GM23338 (cell line): ENCODE measurements at regions not wholly inside any gene's neighbourhood (a gene's known extent, or its start where the extent isn't known, plus 50 kb on each side); places are given as distances from the start of the nearest gene placed in this dataset.

Experiments
- ATAC-seq: fragments of 200-7000 bp; cut with Tn5 transposase; 3 replicates; pipeline ENCODE4 v1.9.1; 2020
- DNase-seq: peaks from one replicate; pipeline ENCODE4 v3.0.0-alpha.2; 2015; ENCODE audit warnings: low spot score
- H2AFZ ChIP-seq: fragments of 200-600 bp; sonication (generic); 2 replicates; pipeline ENCODE4 v1.8.0; 2016; ENCODE audit warnings: antibody characterized with exemption, mild to moderate bottlenecking, moderate library complexity
- H3F3A ChIP-seq: fragments of 200-600 bp; sonication (generic); replicated peaks from 2 replicates; pipeline ENCODE4 v1.8.0; 2017; ENCODE audit warnings: antibody characterized with exemption, mixed run types, low read depth
- H3K27ac ChIP-seq: fragments of 200-600 bp; sonication (generic); 2 replicates; pipeline ENCODE4 v1.6.1; 2016; ENCODE audit warnings: low read depth
- H3K27me3 ChIP-seq: fragments of 200-600 bp; sonication (generic); 2 replicates; pipeline ENCODE4 v1.8.0; 2016; ENCODE audit warnings: mild to moderate bottlenecking, mixed run types, moderate library complexity; ENCODE audit not compliant: insufficient read depth
- H3K36me3 ChIP-seq: fragments of 200-600 bp; sonication (generic); 2 replicates; pipeline ENCODE4 v1.8.0; 2016; ENCODE audit warnings: mild to moderate bottlenecking; ENCODE audit not compliant: insufficient read depth
- H3K4me1 ChIP-seq: fragments of 200-600 bp; sonication (generic); 2 replicates; pipeline ENCODE4 v1.8.0; 2016; ENCODE audit warnings: mild to moderate bottlenecking, moderate library complexity; ENCODE audit not compliant: insufficient read depth
- H3K4me2 ChIP-seq: fragments of 200-600 bp; sonication (generic); 2 replicates; pipeline ENCODE4 v1.7.1; 2017; ENCODE audit warnings: mixed run types
- H3K4me3 ChIP-seq: fragments of 200-600 bp; sonication (generic); 2 replicates; pipeline ENCODE4 v1.6.1; 2016; ENCODE audit warnings: mixed run types
- H3K79me2 ChIP-seq: fragments of 200-600 bp; sonication (generic); replicated peaks from 2 replicates; pipeline ENCODE4 v1.8.0; 2017; ENCODE audit warnings: mild to moderate bottlenecking; ENCODE audit not compliant: insufficient read depth
- H3K9me2 ChIP-seq: fragments of 200-600 bp; sonication (generic); 2 replicates; pipeline ENCODE4 v1.8.0; 2017; ENCODE audit not compliant: insufficient read depth
- H4K20me1 ChIP-seq: fragments of 200-600 bp; sonication (generic); replicated peaks from 2 replicates; pipeline ENCODE4 v1.8.0; 2017; ENCODE audit warnings: mild to moderate bottlenecking; ENCODE audit not compliant: insufficient read depth
- H3K27ac Mint-ChIP-seq: 2 replicates; pipeline ENCODE4 v1.8.0; 2020; ENCODE audit warnings: inconsistent platforms, mild to moderate bottlenecking, moderate library complexity, mixed read lengths
- H3K27me3 Mint-ChIP-seq: 3 replicates; pipeline ENCODE4 v1.8.0; 2022; ENCODE audit warnings: low read depth, mild to moderate bottlenecking, moderate library complexity, mixed read lengths, inconsistent platforms; ENCODE audit not compliant: insufficient read depth, poor library complexity
- H3K36me3 Mint-ChIP-seq: 3 replicates; pipeline ENCODE4 v1.8.0; 2021; ENCODE audit warnings: low read depth, mild to moderate bottlenecking, inconsistent platforms, moderate library complexity, mixed read lengths
- H3K4me1 Mint-ChIP-seq: 3 replicates; pipeline ENCODE4 v1.8.0; 2020; ENCODE audit warnings: mild to moderate bottlenecking, inconsistent platforms, mixed read lengths
- H3K4me3 Mint-ChIP-seq: 3 replicates; pipeline ENCODE4 v1.8.0; 2021; ENCODE audit warnings: moderate library complexity, mild to moderate bottlenecking, inconsistent platforms, mixed read lengths
- H3K9me3 Mint-ChIP-seq: 3 replicates; pipeline ENCODE4 v1.8.0; 2020; ENCODE audit warnings: moderate library complexity, mild to moderate bottlenecking, inconsistent platforms, mixed read lengths
- CREB1 ChIP-seq: fragments of 250-450 bp; sonication (Bioruptor Pico); IDR thresholded peaks from 2 replicates; pipeline ENCODE4 v1.5.0; 2020; ENCODE audit warnings: low read depth, mild to moderate bottlenecking, moderate library complexity
- CTCF ChIP-seq, 2 experiments: fragments of 200-600 bp in 1 of 2; sonication (generic) in 1 of 2; conservative IDR thresholded peaks; 2 replicates each; pipeline versions ENCODE4 v1.5.1 to v1.6.1; 2016 to 2017; ENCODE audit warnings: antibody characterized with exemption in 2 of 2, low read depth in 2 of 2, mild to moderate bottlenecking in 2 of 2, moderate library complexity in 1 of 2
- ETS1 ChIP-seq: IDR thresholded peaks from 2 replicates; pipeline ENCODE4 v1.6.1; 2016; ENCODE audit warnings: antibody characterized with exemption
- EZH2 ChIP-seq: fragments of 200-600 bp; sonication (generic); IDR thresholded peaks from one replicate; pipeline ENCODE4 v1.8.0; 2017; ENCODE audit warnings: antibody characterized with exemption, mild to moderate bottlenecking, low read depth; ENCODE audit not compliant: unreplicated experiment
- EZH2phosphoT487 ChIP-seq: fragments of 200-600 bp; sonication (generic); IDR thresholded peaks from one replicate; pipeline ENCODE4 v1.8.1; 2018; ENCODE audit warnings: antibody characterized with exemption; ENCODE audit not compliant: unreplicated experiment
- JUNB ChIP-seq: IDR thresholded peaks from one replicate; pipeline ENCODE4 v1.6.1; 2016; ENCODE audit warnings: antibody characterized with exemption; ENCODE audit not compliant: unreplicated experiment
- NANOG ChIP-seq: IDR thresholded peaks from 2 replicates; pipeline ENCODE4 v1.6.1; 2016; ENCODE audit warnings: antibody characterized with exemption, borderline replicate concordance
- POLR2AphosphoS5 ChIP-seq: IDR thresholded peaks from 2 replicates; pipeline ENCODE4 v1.6.1; 2016; ENCODE audit warnings: antibody characterized with exemption, low read depth
- REST ChIP-seq: IDR thresholded peaks from one replicate; pipeline ENCODE4 v1.6.1; 2018; ENCODE audit warnings: antibody characterized with exemption; ENCODE audit not compliant: unreplicated experiment
- STAT1 ChIP-seq: IDR thresholded peaks from one replicate; pipeline ENCODE4 v1.6.1; 2016; ENCODE audit warnings: antibody characterized with exemption; ENCODE audit not compliant: unreplicated experiment
- ZNF114 ChIP-seq: fragments of 250-450 bp; sonication (Bioruptor Pico); IDR thresholded peaks from 2 replicates; pipeline ENCODE4 v1.5.0; 2020; ENCODE audit warnings: mild to moderate bottlenecking, moderate library complexity
- ZNF331 ChIP-seq: fragments of 250-450 bp; sonication (Bioruptor Pico); IDR thresholded peaks from 2 replicates; pipeline ENCODE4 v1.5.0; 2020; ENCODE audit warnings: low read depth, mild to moderate bottlenecking, moderate library complexity
- ZNF462 ChIP-seq: fragments of 250-450 bp; sonication (Bioruptor Pico); IDR thresholded peaks from 2 replicates; pipeline ENCODE4 v1.5.0; 2020; ENCODE audit warnings: mild to moderate bottlenecking, moderate library complexity

- H3K4me1 Mint-ChIP-seq, result peaks cover 5% of the 10 kb centered on the region; the same call in 1 of the 3 replicates
Observed at GRCh38 chr3:99474776-99475175, 163.6 kb upstream of the COL8A1 start.

More at GRCh38 chr3:99474776-99475175, 163.6 kb upstream of the COL8A1 start:
- Histone ChIP-seq H3K27ac (no peak overlapping the region), H3K36me3 (no peaks in the 10 kb centered on the region), H3K4me2 (no peak overlapping the region), H2AFZ (no peak overlapping the region), H3K4me1 (no peaks in the 10 kb centered on the region), H3K4me3 (no peak overlapping the region), H3K79me2 (no peaks in the 10 kb centered on the region), H3F3A (no peaks in the 10 kb centered on the region), H4K20me1 (no peaks in the 10 kb centered on the region), H3K9me2 (no peaks in the 10 kb centered on the region), H3K27me3 (no peaks in the 10 kb centered on the region)
- DNase-seq (no peak), ATAC-seq (no peak)
- Mint-ChIP-seq H3K27ac (no peak overlapping the region), H3K36me3 (no peaks in the 10 kb centered on the region; the same call in 2 of the 3 replicates), H3K27me3 (no peaks in the 10 kb centered on the region), H3K9me3 (peaks cover 12% of the 10 kb centered on the region; the same call in 2 of the 3 replicates), H3K4me3 (no peak overlapping the region)
- no peak for TF ChIP-seq CTCF (conservative IDR thresholded peaks at IDR 0.05; ENCODE audit: low read depth in 2 of 2)
- TF ChIP-seq ZNF462 (CRISPR knock-in tag), result no peak
- no peak for TF ChIP-seq REST
- no peak for TF ChIP-seq POLR2AphosphoS5
- TF ChIP-seq STAT1, result no peak
- TF ChIP-seq NANOG, result no peak
- no peak for TF ChIP-seq ZNF331 (CRISPR knock-in tag)
- no peak for TF ChIP-seq EZH2
- TF ChIP-seq EZH2phosphoT487, result no peak
- TF ChIP-seq JUNB, result no peak
- TF ChIP-seq ETS1, result no peak
- no peak for TF ChIP-seq CREB1
- TF ChIP-seq ZNF114 (CRISPR knock-in tag), result no peak
